Astrocyte (in vitro differentiated cells and primary cell): ENCODE measurements at regions not wholly inside any gene's neighbourhood (a gene's known extent, or its start where the extent isn't known, plus 50 kb on each side); places are given as distances from the start of the nearest gene placed in this dataset.

Experiments
- DNase-seq: peaks from one replicate; pipeline ENCODE4 v3.0.0-alpha.2; 2010; ENCODE audit warnings: low read depth
- FAIRE-seq: peaks from 2 replicates; lab custom pipeline; 2011; peaks lifted over from hg19 to GRCh38; lab: Jason Lieb, UNC
- H2AFZ ChIP-seq: 2 replicates; pipeline ENCODE4 v1.6.0; 2012; ENCODE audit warnings: low read depth, low read length, inconsistent platforms
- H3K27ac ChIP-seq: 2 replicates; pipeline ENCODE4 v1.5.1; 2011; ENCODE audit warnings: low read depth, low read length, inconsistent platforms
- H3K27me3 ChIP-seq: 2 replicates; pipeline ENCODE4 v1.6.0; 2011; ENCODE audit warnings: low read length, inconsistent platforms; ENCODE audit not compliant: insufficient read depth
- H3K36me3 ChIP-seq: 2 replicates; pipeline ENCODE4 v1.5.1; 2011; ENCODE audit warnings: low read length, inconsistent platforms; ENCODE audit not compliant: insufficient read depth
- H3K4me1 ChIP-seq: 2 replicates; pipeline ENCODE4 v1.5.1; 2011; ENCODE audit warnings: low read length, inconsistent platforms; ENCODE audit not compliant: insufficient read depth
- H3K4me2 ChIP-seq: 2 replicates; pipeline ENCODE4 v1.6.0; 2012; ENCODE audit warnings: low read length, inconsistent platforms
- H3K4me3 ChIP-seq: 2 replicates; pipeline ENCODE4 v1.5.1; 2011; ENCODE audit warnings: low read depth, mild to moderate bottlenecking, low read length, inconsistent platforms; ENCODE audit not compliant: insufficient read depth
- H3K79me2 ChIP-seq: 2 replicates; pipeline ENCODE4 v1.6.0; 2012; ENCODE audit warnings: mild to moderate bottlenecking, low read length, inconsistent platforms; ENCODE audit not compliant: insufficient read depth
- H3K9ac ChIP-seq: 2 replicates; pipeline ENCODE4 v1.6.0; 2012; ENCODE audit warnings: mild to moderate bottlenecking, low read length, inconsistent platforms
- H3K9me3 ChIP-seq: 2 replicates; pipeline ENCODE4 v1.5.1; 2012; ENCODE audit warnings: low read depth, mild to moderate bottlenecking, low read length, inconsistent platforms; ENCODE audit not compliant: insufficient read depth
- H4K20me1 ChIP-seq: 2 replicates; pipeline ENCODE4 v1.6.0; 2012; ENCODE audit warnings: low read length, inconsistent platforms; ENCODE audit not compliant: insufficient read depth
- H3K27ac Mint-ChIP-seq: one replicate; pipeline ENCODE4 v1.8.0; 2021; ENCODE audit warnings: mild to moderate bottlenecking, mixed read lengths; ENCODE audit not compliant: unreplicated experiment
- H3K27me3 Mint-ChIP-seq: one replicate; pipeline ENCODE4 v1.8.0; 2021; ENCODE audit warnings: low read depth, mixed read lengths; ENCODE audit not compliant: unreplicated experiment
- H3K36me3 Mint-ChIP-seq: one replicate; pipeline ENCODE4 v1.8.0; 2021; ENCODE audit warnings: low read depth, mixed read lengths; ENCODE audit not compliant: unreplicated experiment
- H3K4me1 Mint-ChIP-seq: one replicate; pipeline ENCODE4 v1.8.0; 2021; ENCODE audit warnings: low read depth, mixed read lengths; ENCODE audit not compliant: unreplicated experiment
- H3K4me3 Mint-ChIP-seq: one replicate; pipeline ENCODE4 v1.8.0; 2021; ENCODE audit warnings: mild to moderate bottlenecking, moderate library complexity, mixed read lengths; ENCODE audit not compliant: unreplicated experiment
- H3K9me3 Mint-ChIP-seq: one replicate; pipeline ENCODE4 v1.8.0; 2021; ENCODE audit warnings: mild to moderate bottlenecking, mixed read lengths; ENCODE audit not compliant: unreplicated experiment
- CTCF ChIP-seq: IDR thresholded peaks from 2 replicates; pipeline ENCODE4 v1.5.1; 2011; ENCODE audit warnings: low read depth, mild to moderate bottlenecking, inconsistent platforms, low read length, moderate library complexity; ENCODE audit not compliant: insufficient read depth
- EZH2 ChIP-seq: IDR thresholded peaks from 2 replicates; pipeline ENCODE4 v1.6.1; 2012; ENCODE audit warnings: mild to moderate bottlenecking, low read length, inconsistent platforms; ENCODE audit not compliant: insufficient read depth

DNA sequence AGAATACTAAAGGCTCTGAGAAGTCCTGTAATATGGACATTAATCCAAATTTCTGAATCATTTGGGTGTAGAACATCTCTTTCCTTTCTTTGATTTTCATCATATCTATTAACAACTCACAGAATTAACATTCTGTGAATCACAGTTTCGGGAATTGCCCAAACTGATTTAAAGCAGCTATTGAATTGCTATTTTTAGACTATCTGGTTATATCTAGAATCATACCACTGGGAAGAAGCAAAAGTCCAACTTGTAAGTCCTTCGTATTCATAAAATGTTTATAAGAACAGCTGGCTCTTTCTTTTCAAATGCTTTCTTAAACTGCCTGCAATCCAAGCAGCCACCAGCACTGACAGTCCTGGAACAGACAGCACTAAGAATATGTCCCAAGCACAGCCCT lies 733.0 kb downstream of the NTRK3 start:
- peaks cover 3% of the 10 kb centered on the region for H3K9me3 Mint-ChIP-seq
- H3K4me1 Mint-ChIP-seq = peaks cover 4% of the 10 kb centered on the region
- no peak overlapping the region for H3K4me3 ChIP-seq

DNA sequence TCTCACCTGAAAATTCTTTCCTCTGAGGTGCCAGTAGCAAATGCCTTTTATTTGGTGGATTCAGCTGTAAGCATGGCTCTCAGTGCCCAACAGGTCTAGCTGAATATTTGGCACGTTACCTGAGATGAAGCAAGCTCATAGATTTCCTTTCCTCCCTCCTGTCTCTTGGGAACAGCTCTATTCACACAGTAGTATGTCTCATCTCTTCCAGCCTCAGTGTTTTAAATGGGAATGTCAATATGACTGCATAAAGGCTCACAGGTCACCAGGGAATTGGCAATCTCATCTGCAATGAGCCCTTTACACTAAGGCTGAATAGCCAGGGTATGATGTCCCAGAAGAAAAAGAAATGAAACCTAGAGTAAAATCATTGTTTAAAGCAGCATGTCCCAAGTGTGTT lies 733.5 kb downstream of the NTRK3 start:
- TF ChIP-seq CTCF (no peak), EZH2 (no peak)
- no peak overlapping the region for H3K4me2 ChIP-seq
- H3K27ac Mint-ChIP-seq = no peak overlapping the region

More for the DNA sequence above, 733.0 kb downstream of the NTRK3 start:
- H3K27me3 ChIP-seq = no peaks in the 10 kb centered on the region
- H4K20me1 ChIP-seq = no peaks in the 10 kb centered on the region
- H3K9me3 ChIP-seq = no peaks in the 10 kb centered on the region
- H2AFZ ChIP-seq = no peak overlapping the region
- no peak overlapping the region for H3K4me2 ChIP-seq
- H3K4me1 ChIP-seq = peaks cover 7% of the 10 kb centered on the region
- H3K79me2 ChIP-seq = no peaks in the 10 kb centered on the region
- no peak overlapping the region for H3K27ac ChIP-seq
- H3K36me3 ChIP-seq = no peaks in the 10 kb centered on the region
- no peak overlapping the region for H3K9ac ChIP-seq
- H3K27ac Mint-ChIP-seq = no peak overlapping the region
- H3K4me3 Mint-ChIP-seq = no peak overlapping the region
- FAIRE-seq = no peak
- no peak for TF ChIP-seq EZH2
- no peak for TF ChIP-seq CTCF
- peaks cover 2% of the 10 kb centered on the region for H3K27me3 Mint-ChIP-seq
- H3K36me3 Mint-ChIP-seq = no peaks in the 10 kb centered on the region
- DNase-seq = no peak

DNA sequence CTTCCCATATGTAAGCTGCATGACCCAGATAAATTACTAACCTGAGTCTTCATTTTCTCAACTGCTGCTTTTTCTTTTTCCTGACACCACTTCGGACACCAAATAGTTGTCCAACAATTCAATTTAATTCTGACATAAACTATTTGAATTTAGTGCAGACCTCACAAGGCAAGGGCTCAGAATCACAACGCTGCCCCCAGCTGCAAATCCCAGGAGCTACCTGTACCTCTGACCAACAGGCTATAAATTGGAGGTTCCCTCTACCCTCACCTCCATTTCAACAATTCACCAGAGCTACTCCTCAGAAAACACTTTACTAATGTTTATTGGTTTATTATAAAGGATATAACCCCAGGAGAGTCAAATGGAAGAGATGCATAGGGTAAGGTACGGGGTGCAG lies 737.6 kb downstream of the NTRK3 start:
- no peak for TF ChIP-seq CTCF
- no peak for TF ChIP-seq EZH2
- H3K27me3 Mint-ChIP-seq = peaks cover 2% of the 10 kb centered on the region
- no peak overlapping the region for H3K4me3 Mint-ChIP-seq
- Histone ChIP-seq H2AFZ (no peak overlapping the region), H3K36me3 (no peaks in the 10 kb centered on the region), H3K27ac (no peak overlapping the region), H3K4me1 (no peaks in the 10 kb centered on the region), H3K4me3 (no peak overlapping the region), H3K9ac (no peak overlapping the region), H4K20me1 (no peaks in the 10 kb centered on the region), H3K4me2 (no peak overlapping the region), H3K27me3 (no peaks in the 10 kb centered on the region), H3K9me3 (no peaks in the 10 kb centered on the region), H3K79me2 (no peaks in the 10 kb centered on the region)
- no peaks in the 10 kb centered on the region for H3K9me3 Mint-ChIP-seq
- H3K27ac Mint-ChIP-seq = no peak overlapping the region
- FAIRE-seq = no peak
- no peak for DNase-seq
- no peaks in the 10 kb centered on the region for H3K36me3 Mint-ChIP-seq
- no peaks in the 10 kb centered on the region for H3K4me1 Mint-ChIP-seq

More for the DNA sequence above, 733.5 kb downstream of the NTRK3 start:
- Mint-ChIP-seq H3K9me3 (peaks cover 3% of the 10 kb centered on the region), H3K36me3 (no peaks in the 10 kb centered on the region), H3K4me1 (peaks cover 4% of the 10 kb centered on the region), H3K27me3 (peaks cover 2% of the 10 kb centered on the region), H3K4me3 (no peak overlapping the region)
- no peak overlapping the region for H2AFZ ChIP-seq
- no peaks in the 10 kb centered on the region for H3K36me3 ChIP-seq
- H3K9ac ChIP-seq = no peak overlapping the region
- H3K4me3 ChIP-seq = no peak overlapping the region
- no peaks in the 10 kb centered on the region for H3K79me2 ChIP-seq
- H3K27ac ChIP-seq = no peak overlapping the region
- peaks cover 6% of the 10 kb centered on the region for H3K4me1 ChIP-seq
- no peaks in the 10 kb centered on the region for H3K9me3 ChIP-seq
- no peaks in the 10 kb centered on the region for H4K20me1 ChIP-seq
- H3K27me3 ChIP-seq = no peaks in the 10 kb centered on the region
- DNase-seq = no peak
- FAIRE-seq = no peak
